ENCODE measurements at regions not wholly inside any gene's neighbourhood (a gene's known extent, or its start where the extent isn't known, plus 50 kb on each side); places are given as distances from the start of the nearest gene placed in this dataset.

DNA sequence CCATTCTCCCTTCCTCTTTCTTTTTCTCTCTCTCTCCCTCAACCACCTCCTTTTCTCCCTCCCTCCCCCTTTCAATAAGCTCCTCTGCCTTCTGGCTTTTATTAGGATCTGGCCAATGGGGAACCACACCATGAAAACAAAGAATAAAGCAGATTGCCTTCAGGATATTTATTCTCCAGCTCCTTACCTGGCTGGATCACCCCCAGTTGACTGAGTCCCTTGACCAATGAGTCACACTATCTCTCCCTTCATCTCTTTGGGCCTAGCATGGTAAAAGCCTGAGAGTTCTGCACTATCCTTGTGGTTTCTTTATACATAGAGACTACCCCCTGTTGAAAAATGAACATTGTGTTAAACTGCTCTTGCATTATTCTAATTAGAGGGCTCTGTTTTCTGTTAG, 476.8 kb downstream of the EPHA7 start:
- no peak for DNase-seq

DNA sequence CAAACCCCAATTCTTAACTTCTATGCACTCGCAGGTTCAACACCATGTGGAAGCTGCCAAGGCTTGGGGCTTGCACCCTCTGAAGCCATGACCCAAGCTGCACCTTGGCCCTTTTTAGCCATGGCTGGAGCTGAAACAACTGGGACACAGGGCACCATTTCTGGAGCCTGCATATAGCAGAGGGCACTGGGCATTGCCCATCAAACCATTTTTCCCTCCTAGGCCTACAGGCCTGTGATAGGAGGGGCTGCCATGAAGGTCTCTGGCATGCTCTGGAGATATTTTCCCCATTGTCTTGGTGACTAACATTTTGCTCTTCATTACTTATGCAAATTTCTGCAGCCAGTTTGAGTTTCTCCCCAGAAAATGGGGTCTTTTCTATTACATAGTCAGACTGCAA, 484.7 kb downstream of the EPHA7 start:
- DNase-seq: no peak

DNA sequence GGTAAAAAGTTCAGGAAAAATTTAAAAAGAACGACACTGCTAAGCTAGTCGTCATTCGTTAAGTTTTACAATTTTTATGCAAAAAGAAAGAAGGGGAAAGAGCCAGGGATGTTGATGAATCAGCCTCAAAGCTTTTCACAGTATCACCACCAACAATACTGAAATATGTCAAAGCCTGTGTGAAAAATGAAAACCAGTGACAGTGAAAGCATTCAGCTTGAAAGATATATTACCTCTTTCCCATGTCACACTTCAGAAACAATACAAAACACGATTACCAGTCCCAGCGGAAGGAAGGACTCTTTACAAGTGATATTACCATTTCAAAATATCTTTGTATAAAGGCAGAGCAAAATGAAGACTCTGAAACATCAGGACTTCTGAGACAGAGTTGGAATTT, 489.2 kb downstream of the EPHA7 start:
- DNase-seq: no peak

DNA sequence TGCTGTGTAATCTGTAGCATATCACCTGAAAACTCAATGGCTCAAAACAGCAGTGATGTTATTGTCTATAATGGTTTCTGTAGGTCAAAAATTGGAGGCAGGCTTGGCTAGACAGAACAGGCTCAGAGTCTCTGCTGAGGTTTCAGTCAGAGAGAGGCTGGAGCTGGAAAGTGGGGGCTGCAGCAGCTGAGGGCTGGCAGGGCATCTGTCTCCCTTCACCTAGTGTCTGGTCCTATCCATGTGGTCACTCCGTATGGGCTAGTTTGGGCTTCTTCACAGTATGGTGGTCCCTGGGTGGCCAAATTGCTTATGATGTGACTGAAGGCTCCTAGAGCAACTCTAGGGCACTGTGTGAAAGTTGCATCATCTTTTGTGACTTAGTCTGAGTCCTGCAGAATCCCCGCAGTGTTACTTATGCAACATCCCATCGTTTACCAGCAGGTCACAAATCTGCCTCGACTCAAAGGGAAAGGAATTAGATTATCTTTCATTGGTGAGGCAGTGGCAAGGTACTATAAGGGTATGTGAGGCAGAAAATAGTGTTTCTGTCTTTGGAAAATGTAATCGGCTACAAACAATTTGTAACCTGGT, 497.0 kb downstream of the EPHA7 start:
- DNase-seq: no peak

DNA sequence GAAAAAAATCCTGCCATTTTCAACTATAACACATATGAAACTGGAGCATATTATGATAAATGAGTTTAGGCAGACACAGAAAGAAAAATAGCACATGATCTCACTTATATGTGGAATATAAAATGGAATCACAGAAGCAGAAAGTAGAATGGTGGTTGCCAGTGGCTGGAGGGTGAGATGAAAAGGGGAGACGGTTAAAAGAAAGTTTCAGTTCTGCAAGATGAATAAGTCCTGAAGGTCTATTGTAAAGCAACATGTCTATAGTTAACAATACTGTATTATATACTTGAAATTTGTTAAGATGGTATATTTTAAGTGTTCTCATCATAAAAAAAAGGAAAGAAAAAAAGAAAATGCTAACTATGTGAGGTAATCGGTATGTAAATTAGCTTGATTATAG, 503.9 kb downstream of the EPHA7 start:
- no peak for DNase-seq

DNA sequence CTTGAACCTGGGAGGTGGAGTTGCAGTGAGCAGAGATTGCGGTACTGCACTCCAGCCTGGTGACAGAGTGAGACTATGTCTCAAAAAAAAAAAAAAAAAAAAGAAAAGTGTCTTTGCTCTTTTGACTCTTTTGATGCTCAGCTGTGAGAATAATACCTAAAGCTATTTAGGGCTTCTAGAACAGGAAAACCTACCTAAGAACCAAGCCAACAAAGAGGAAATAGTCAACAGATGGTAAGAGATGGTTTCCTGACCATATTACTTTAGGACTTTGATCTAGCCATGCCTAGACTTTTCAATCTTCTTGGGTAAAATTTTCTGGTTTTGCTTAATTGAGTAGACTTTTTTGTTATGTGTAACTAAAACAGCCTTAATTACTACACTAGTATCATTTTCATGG, 508.1 kb downstream of the EPHA7 start:
- DNase-seq: no peak

DNA sequence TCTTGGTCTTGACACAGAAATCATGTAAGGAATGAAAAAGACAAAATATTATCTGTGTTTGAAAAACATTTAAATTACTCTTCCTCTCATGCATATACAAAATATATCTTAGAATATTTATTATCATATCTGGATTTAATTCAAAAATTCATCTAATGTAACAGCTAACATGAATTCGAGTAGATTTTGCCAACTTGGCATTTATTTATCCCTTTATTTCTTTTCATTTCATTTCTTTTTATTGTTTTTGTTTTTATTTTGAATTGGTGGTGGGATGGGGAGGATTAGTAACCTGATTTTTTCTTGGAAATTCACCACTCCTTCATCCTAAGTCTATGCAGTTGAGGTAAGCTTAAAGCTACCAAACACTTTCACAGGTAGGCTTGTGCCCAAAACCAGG, 508.7 kb downstream of the EPHA7 start:
- DNase-seq: no peak

DNA sequence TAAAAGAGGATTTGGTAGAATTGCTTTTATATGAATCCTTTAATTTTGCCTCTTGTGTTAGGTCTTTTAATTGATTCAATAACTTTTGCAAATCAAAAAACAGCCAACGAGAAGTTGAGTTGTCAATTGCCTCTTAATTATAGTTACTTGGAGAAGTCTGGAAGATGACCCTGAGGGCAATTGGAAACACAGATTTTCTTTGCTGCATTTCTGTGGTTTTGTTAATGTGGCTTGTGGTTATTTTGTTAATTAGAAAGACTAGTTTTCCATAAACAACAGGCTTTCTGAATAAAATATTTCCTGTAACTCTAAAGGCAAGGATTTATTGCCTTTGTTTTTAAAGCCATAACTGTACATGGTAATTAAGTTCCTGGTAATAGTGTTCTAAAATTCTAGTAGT, 513.0 kb downstream of the EPHA7 start:
- DNase-seq: no peak

DNA sequence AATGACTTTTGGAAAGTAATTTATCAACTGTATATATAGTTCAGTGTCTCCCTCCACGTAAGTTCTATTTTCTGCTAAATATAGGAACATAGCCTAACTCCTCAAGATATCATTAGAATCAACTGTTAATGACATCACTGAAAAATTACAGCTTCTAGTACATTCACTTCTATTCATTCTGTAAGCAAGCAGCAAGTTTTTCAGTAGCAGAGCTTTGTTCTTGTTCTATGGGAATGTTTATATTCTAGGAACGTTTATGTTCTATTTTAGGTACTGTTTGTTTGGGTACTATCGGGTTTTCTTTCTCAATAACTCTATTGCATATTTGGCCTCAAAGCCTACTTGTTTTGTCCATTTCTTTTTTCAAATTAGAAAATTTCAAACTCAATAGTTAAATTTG, 525.6 kb downstream of the EPHA7 start:
- DNase-seq: no peak

DNA sequence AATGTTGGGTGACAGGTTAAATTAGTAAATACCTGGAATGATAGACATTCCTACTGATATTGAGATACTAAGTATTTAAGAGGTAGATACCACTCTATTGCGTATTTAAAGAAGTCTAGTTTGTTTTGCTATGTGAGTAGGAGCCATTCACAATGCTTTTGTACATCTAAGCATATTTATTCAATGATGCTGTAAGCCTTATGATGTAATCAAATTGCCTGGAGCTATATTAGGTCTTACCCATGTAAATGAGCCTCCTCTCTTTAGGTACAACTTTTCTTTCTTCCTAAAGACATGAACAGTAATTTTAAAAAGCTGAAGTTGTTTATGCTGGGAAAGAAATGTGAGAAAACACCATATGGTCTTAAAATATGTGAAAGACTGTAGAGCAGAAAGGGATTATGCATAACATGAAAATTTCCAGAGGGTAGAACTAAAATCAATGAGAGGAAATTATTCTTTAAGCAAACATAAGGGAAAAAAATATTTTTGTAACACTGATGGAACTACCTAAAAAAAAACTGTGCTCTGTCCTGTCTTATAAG, 526.7 kb downstream of the EPHA7 start:
- DNase-seq: no peak

DNA sequence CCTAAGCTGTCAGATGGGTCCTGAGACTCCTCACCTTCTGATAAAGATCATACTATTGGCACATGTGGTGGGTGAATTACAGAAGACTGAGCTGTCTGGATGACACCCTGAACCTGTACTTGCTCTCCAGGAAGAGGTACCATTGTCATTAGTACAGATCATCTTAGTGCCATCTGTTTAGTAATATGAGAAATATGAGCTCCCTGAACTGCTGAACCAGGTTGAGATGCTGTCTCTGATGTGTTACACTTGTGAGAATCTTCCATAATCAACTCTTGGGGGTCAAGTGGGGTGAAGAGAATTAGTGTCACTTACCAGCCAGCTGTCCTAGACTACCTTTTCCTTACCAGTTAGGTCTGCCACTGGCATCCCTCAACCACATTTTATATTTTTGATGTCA, 531.0 kb downstream of the EPHA7 start:
- no peak for DNase-seq

DNA sequence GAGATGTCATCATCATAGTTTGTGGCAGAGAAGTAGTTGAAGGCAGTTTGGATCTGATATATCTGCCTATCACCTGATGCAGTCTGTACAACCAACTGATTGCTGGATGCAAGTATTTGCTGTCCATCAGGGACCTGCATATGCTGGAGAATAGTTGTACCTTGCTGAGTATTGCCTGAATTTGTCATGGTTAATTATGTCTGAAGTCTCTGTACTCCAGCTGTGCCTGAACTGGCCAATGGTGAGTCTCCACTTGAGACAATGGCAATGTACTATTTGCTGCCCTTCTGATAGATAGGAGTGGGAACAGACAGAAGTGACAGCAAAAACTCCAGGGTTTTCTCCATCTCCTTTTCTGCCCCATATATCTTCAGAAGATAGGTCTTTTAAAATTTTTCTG, 531.5 kb downstream of the EPHA7 start:
- DNase-seq: no peak

DNA sequence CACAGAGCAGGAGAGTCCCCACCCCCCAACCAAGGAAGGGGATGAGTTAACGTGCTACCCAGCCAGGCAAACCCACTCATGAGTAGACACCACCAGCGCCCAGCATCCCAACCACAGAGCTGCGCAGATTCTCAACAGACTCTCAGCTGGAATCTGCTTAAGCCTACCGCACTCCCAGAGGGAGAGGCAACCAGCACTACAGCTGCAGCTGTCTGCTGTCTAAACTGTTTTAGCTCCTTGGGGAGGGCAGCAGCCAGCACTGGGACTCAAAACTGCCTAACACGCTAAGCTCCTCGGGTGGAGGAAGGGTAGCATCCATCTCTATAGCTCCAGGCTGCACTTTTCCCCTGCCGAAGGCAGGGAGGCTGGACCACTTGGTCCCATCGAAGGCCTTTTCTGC, 539.8 kb downstream of the EPHA7 start:
- DNase-seq: no peak

DNA sequence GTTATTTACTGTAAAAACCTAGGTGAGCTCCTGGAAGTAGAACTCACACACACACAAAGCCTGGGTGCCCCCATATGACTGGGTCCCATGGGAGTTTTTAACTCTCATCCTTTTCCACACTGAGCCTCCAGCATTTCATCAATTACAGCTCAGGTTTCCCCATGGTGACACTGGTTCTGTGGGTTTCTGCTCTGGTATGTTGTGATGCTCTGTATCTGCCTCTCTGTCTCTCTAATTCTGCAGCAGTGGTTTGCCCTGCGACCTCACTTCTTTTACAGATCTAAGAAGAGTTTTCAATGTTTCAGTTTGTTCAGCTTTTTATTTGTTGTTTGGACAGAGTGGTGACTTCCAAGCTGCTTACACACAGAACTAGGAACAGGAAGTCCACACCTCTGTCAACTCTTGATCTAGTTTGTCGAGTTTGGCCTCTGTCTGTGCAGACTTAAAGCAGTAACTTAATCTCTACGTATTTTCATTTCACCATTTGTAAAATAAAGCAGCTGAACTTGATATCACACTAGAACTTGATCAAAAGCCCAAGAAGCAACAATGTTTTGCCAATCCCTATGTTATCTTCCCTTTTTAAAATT, 554.3 kb downstream of the EPHA7 start:
- DNase-seq: no peak

DNA sequence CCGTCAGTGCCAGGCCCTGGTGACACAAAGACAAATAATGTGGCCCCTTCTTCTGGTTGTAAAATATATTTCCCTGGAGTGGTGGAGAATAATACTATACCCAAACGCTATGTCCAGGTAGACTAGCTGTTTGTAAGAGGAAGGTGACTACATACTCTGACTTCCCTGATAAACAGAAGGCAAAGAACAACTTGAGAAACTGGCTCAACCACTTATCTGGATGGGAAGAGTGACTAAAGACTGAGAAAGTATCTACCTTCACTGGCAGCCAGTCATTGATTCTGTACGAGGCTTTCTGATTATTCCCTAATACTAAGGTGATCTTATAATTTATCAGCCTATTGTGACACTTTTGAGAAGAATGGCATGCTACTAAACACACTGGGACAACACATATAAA, 569.7 kb downstream of the EPHA7 start:
- DNase-seq: no peak

DNA sequence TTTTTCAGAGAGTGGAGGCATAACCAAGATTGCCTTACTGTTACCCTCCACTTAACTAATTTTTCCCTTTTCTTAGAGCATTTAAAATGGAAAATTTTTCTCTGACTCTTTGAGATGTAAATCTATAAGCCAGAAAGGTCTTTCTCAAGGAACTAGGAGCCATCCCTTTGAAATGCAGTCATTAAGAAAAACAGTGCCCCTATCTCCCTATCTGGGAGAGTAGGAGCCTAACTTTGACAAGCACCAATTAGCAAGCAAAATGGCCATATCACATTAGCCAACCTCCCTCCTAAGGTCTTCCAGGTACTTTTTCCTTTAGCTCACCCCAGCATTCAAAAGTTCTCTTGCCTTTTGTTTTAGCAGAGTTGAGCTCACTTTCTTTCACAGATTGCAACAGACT, 570.5 kb downstream of the EPHA7 start:
- DNase-seq: no peak

DNA sequence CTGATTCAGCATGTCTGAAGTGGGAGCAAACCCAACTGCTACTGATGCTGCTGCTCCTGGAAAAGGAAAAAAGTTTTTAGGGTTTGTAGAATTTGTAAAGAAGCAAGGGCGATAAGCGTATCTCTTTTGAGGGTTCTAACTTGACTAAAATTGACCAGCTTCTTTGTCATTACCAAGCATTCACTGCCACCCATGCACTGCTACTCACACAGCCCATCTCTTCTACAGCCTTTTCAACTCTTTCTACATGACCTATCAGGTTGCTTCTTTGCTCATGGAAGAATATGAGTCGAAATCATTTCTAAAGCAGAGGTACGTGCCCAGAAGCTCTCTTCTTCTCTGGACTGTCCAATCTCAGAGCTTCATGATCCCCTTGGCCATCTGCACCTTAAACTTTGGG, 570.9 kb downstream of the EPHA7 start:
- DNase-seq: no peak

DNA sequence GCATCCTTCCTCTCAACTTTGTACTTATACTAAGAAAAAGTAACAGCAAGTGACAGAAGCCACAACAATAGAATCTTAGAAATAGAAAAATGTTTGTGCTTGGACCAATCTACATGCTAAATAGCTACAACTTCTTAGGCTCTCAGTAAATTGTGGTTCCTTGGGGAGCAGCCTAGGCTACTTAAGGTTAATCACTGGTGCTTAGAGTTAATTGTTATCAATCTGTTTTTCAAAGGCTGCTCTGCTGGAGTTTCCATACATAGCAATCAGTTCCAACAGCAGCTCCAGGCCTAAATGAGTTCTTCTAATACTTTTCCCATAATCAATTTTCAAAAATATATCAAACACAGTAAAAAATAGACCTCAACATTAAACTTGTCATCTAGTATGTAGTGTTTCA, 571.4 kb downstream of the EPHA7 start:
- no peak for DNase-seq

DNA sequence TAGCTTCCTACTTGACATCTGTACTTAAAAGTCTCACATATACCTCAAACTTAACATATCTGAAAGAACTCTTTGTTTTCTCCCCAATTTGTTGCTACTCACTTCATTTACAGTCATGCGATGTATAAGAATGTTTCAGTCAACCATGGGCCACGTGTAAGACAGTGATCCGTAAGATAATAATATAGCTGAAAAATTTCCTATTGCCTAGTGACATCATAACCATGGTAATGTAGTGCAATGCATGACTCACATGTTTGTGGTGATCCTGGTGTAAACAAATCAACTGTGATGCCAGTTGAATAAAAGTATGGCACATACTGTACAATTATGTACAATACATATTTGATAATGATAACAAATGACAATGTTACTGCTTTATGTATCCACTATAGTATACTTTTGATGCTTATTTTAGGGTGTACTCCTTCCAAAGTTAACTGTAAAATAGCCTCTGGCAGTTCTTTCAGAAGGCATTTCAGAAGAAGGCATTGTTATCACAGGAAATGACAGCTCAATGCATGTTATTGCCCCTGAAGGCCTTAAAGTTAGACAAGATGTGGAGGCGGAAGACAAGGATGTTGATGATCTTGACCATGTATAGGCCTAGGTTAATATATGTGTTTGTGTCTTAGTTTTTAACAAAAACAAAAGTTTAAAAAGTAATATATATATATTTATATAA, 579.0 kb downstream of the EPHA7 start:
- no peak for DNase-seq

DNA sequence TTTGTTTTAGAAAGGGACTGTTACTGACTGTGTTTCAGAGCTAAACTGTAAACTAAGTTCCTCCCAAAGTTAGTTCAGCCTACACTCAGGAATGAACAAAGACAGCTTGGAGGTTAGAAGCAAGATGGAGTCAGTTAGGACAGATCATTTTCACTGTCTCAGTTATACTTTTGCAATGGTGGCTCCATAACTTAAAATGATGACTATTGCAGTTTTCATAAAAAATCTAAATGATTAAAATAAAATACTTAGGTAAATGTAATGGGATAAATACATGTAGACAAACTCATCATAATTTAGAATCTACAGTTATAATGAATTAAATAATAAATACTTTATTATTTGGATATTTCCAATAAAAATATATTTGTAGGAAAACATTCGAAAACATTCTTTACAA, 590.6 kb downstream of the EPHA7 start:
- DNase-seq: no peak

DNA sequence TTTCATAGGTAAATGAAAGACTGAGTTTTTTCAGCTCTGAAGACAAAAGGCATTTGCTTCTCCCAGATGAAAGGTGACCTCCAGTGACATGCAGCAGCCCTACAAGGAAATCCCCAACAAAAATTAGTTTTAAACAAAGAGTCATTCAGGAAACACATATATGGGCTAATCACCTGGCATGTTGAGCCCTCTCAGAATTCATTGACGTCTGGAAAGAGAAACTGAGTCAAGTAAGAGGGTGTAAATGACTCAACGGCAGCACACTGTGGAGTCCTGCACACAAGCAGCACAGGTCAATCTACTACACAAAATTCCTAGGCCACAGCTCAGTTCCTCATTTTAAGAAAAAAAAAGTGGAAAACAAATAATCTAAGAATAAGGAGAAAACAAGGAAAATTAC, 592.3 kb downstream of the EPHA7 start:
- DNase-seq: no peak

DNA sequence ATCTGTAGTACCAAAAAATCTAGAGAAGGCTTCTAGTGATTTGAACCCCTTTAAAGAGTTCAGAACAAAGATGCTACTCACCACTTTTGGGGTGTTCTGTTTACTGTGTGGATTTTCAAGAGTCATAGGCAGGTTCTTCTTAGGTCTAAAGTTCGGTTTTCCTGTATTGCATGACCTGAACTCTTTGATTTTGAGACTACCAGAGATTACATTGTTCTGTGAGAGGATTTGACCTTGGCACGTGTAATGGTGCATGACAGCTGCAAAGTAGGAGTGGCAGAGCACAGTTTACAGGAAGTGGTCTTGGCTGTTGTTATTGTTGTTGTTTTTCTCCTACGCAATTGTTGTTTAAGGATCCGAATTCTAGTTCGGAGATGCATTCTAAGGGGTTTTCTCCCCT, 592.7 kb downstream of the EPHA7 start:
- DNase-seq: no peak

DNA sequence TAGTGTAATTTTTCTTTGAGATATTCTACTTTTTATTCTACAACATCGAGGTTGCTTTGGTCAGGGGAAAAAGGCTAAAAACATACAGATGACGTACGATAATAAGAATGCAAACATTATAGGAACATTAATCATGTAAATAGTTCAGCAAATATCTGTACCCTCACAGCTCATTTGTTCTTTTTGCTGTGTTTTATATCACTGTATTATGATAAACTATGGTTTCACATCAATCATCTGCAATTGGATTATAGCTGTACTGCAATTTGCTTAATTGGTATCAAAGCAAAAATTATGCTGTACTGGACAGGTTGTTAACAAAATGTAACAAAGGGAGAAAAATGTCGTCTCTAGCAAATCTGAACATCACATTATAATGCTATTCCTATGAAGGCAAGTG, 597.1 kb downstream of the EPHA7 start:
- no peak for DNase-seq

DNA sequence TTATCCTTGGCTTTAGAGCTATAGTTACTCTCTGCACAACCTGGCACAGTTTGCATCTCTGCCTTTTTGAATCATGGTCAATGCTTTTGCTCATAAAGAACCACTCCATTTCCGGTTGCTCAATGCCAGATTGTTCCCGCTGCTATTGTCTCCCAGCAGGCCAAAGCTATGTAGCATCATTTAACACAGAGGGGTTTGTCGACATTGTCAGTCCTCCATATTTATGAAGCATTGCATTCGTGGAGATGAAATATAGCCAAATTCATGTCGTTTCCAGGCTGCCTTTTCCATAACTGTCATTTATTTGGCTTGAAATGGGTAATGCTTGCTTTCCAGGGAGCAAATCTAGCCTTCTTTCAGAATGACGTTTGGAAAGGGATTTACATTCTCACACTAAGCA, 598.8 kb downstream of the EPHA7 start:
- DNase-seq: no peak

Measured in fibroblast of skin of back (primary cell).